Activated CD4-positive, alpha-beta T cell treated with anti-CD3 and anti-CD28 coated beads for 36 hours (primary cell): ENCODE measurements at regions not wholly inside any gene's neighbourhood (a gene's known extent, or its start where the extent isn't known, plus 50 kb on each side); places are given as distances from the start of the nearest gene placed in this dataset.

Experiments used
- ATAC-seq: fragments of 200-7000 bp; cut with Tn5 transposase; one replicate; pipeline ENCODE4 v1.10.0; 2021; ENCODE audit warnings: mild to moderate bottlenecking, moderate library complexity
- CTCF ChIA-PET: fragments of 350-600 bp; sonication (Branson Sonifier 250); formaldehyde crosslinking; loops from one replicate; lab custom pipeline; 2021; ENCODE audit warnings: antibody characterized with exemption; lab: Charles Lee
- POLR2A ChIA-PET: fragments of 350-600 bp; sonication (Branson Sonifier 250); formaldehyde crosslinking; loops from one replicate; lab custom pipeline; 2021; ENCODE audit warnings: antibody characterized with exemption, inconsistent platforms; lab: Charles Lee
- DNase-seq: peaks from one replicate; pipeline ENCODE4 v3.0.0-alpha.2; 2020
- H3K27ac Mint-ChIP-seq: one replicate; pipeline ENCODE4 v1.8.0; 2021; ENCODE audit warnings: mixed read lengths
- H3K27me3 Mint-ChIP-seq: one replicate; pipeline ENCODE4 v1.8.0; 2021; ENCODE audit warnings: mixed read lengths
- H3K36me3 Mint-ChIP-seq: one replicate; pipeline ENCODE4 v1.8.0; 2021; ENCODE audit warnings: low read depth, mixed read lengths
- H3K4me1 Mint-ChIP-seq: one replicate; pipeline ENCODE4 v1.8.0; 2021; ENCODE audit warnings: mixed read lengths
- H3K4me3 Mint-ChIP-seq: one replicate; pipeline ENCODE4 v1.8.0; 2021; ENCODE audit warnings: mild to moderate bottlenecking, moderate library complexity, mixed read lengths
- H3K9me3 Mint-ChIP-seq: one replicate; pipeline ENCODE4 v1.8.0; 2021; ENCODE audit warnings: low read depth, mixed read lengths
- intact Hi-C, 2 experiments: fragments of 100-400 bp; cut with DNase I in 1 of 2; cut with micrococcal nuclease in 1 of 2; formaldehyde crosslinking; loops; one replicate each; pipeline versions ENCODE4 v1.14.2 to v1.15.1; 2022 to 2024; cut with DNase I, micrococcal nuclease

DNA sequence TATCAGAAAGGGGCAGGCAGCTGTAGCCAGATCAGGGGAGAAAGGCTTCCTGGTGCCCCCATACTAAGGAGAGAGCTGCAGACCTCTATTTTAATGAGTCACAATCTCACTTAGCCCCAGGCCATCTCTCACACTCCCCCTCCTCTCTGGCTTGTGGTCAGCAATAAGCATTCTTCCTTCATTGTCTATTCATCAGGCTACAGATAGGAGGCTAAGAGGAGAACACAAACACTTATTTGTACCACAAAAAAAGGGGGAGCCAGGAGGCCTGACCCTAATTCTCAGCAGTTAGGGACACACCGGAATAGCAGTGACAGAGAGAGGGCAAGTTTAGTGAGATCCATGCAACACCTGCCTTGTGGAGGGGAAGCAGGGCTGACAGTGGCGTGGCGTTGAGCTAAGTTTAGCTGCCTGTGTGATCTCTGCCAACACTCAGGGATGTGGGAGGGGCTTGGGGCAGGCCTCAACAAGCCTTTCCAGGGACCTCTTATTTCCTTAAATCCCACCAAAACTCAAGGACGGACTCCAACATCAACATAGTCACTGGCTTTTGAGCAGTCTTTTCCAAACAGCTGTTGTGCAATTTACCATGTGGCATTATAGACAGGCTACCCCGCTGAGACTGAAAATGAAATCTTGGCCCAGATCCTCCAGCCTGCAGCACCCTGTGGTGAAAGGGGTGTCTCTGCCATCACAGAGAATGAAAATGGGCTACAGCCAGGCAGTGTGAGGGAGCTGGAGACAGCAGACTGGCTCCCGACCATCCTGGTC is 191.9 kb upstream of the TSC22D2 start:
- Mint-ChIP-seq H3K27ac (no peak overlapping the region), H3K4me1 (peaks cover 1% of the 10 kb centered on the region), H3K4me3 (no peak overlapping the region), H3K9me3 (no peaks in the 10 kb centered on the region), H3K36me3 (no peaks in the 10 kb centered on the region), H3K27me3 (peaks cover 23% of the 10 kb centered on the region)
- ATAC-seq (no peak), DNase-seq (no peak)
- intact Hi-C loops, result no loop called here
- ChIA-PET POLR2A (no interaction called here), CTCF (interaction anchor here (0.5 to 4.9 kb wide), 3 partner anchors 249 to 1447 kb away, joined by 3 to 47 read pairs (median 4); no protein-coding TSS in a partner anchor)

DNA sequence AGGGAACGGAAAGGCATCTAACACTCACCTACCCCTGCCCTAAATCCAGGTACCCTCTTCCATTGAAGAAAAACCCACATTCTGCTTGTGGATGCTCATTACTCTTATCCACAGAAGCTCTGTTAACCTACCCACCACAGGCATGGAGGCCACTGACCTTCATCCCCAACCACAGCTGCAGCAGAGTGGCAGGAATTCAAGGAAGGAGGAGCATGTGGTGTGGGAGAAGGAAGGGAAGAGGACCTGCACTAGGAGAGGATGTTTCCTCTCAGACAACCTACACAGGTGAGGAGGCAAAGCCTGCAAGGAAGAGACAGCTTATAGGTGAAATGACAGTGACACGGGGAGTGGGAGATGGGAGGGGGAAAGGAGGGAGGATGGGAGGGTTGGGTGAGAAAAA is 192.5 kb upstream of the TSC22D2 start:
- ATAC-seq, result no peak
- Mint-ChIP-seq H3K9me3 (no peaks in the 10 kb centered on the region), H3K27ac (no peak overlapping the region), H3K36me3 (no peaks in the 10 kb centered on the region), H3K4me3 (no peak overlapping the region), H3K27me3 (peaks cover 20% of the 10 kb centered on the region), H3K4me1 (no peaks in the 10 kb centered on the region)
- ChIA-PET POLR2A (no interaction called here), CTCF (no interaction called here)
- intact Hi-C loops, result no loop called here
- no peak for DNase-seq

GRCh38 chr3:150213577-150213976 is 194.5 kb upstream of the TSC22D2 start:
- peaks cover 21% of the 10 kb centered on the region for H3K27me3 Mint-ChIP-seq
- CTCF ChIA-PET, result interaction anchor here (0.7 to 1.7 kb wide), 3 partner anchors 9 to 30 kb away, joined by 3 to 6 read pairs (median 3); no protein-coding TSS in a partner anchor
- no peaks in the 10 kb centered on the region for H3K36me3 Mint-ChIP-seq
- no peaks in the 10 kb centered on the region for H3K4me1 Mint-ChIP-seq
- POLR2A ChIA-PET, result no interaction called here
- H3K4me3 Mint-ChIP-seq, result no peak overlapping the region
- H3K27ac Mint-ChIP-seq, result no peak overlapping the region
- ATAC-seq, result no peak
- intact Hi-C loops, result no loop called here
- DNase-seq, result no peak
- H3K9me3 Mint-ChIP-seq, result no peaks in the 10 kb centered on the region

DNA sequence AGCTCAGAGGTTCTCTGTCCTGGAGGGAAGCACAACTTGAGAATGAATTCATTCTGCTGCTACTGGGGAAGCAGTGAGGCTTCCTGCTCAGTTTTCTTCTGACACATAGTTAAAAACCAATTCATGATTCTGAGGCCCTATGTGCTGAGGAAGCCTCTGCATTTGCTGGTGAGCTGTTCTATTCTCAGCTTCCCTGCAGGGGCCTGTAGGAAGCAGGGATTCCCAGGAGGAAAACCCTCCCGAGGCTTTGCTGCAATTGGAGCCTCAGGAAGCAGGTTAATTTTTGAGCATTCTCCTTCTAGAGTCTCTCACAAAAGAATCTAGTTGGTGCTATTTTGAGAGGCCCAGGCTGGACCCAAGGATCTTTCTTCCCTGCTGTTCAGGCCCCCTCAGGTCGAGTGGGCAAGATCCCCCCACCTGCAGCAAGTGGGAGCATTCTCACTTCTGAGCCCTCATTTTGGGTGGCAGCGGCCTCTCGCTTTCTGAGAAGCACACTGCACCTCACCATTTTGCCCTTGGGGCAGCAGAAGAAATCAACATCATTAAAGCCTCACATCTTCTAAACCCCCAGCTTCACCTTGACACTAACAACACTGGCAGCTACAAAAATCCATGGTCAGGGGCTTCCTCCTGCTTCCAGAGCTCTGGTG is 197.5 kb upstream of the TSC22D2 start:
- CTCF ChIA-PET, result interaction anchor here (0.6 to 1.1 kb wide), 2 partner anchors 10 to 316 kb away, joined by 3 to 6 read pairs; no protein-coding TSS in a partner anchor
- no peaks in the 10 kb centered on the region for H3K36me3 Mint-ChIP-seq
- H3K27me3 Mint-ChIP-seq, result peaks cover 16% of the 10 kb centered on the region
- no peak overlapping the region for H3K27ac Mint-ChIP-seq
- intact Hi-C loops, result no loop called here
- ATAC-seq (no peak), DNase-seq (no peak)
- H3K4me3 Mint-ChIP-seq, result no peak overlapping the region
- H3K9me3 Mint-ChIP-seq, result no peaks in the 10 kb centered on the region
- H3K4me1 Mint-ChIP-seq, result no peaks in the 10 kb centered on the region
- POLR2A ChIA-PET, result no interaction called here

- ATAC-seq (no peak), DNase-seq (no peak)
- H3K4me1 Mint-ChIP-seq, result no peaks in the 10 kb centered on the region
- intact Hi-C loops, result no loop called here
- ChIA-PET POLR2A (no interaction called here), CTCF (no interaction called here)
- H3K9me3 Mint-ChIP-seq, result no peaks in the 10 kb centered on the region
- no peak overlapping the region for H3K4me3 Mint-ChIP-seq
- H3K27ac Mint-ChIP-seq, result no peak overlapping the region
- H3K27me3 Mint-ChIP-seq, result peaks cover 11% of the 10 kb centered on the region
- H3K36me3 Mint-ChIP-seq, result no peaks in the 10 kb centered on the region
Observed at GRCh38 chr3:150203273-150203672, 204.8 kb upstream of the TSC22D2 start.

- H3K27me3 Mint-ChIP-seq, result peaks cover 14% of the 10 kb centered on the region
- ChIA-PET POLR2A (no interaction called here), CTCF (interaction anchor here (2.1 kb wide), 1 partner anchor 17 kb away, joined by 10 read pairs; no protein-coding TSS in a partner anchor)
- DNase-seq (no peak), ATAC-seq (no peak)
- no peaks in the 10 kb centered on the region for H3K36me3 Mint-ChIP-seq
- H3K4me1 Mint-ChIP-seq, result no peaks in the 10 kb centered on the region
- no peak overlapping the region for H3K27ac Mint-ChIP-seq
- intact Hi-C loops, result no loop called here
- no peaks in the 10 kb centered on the region for H3K9me3 Mint-ChIP-seq
- H3K4me3 Mint-ChIP-seq, result no peak overlapping the region
Observed at GRCh38 chr3:150202711-150203110, 205.4 kb upstream of the TSC22D2 start.

- intact Hi-C loops, result no loop called here
- Mint-ChIP-seq H3K9me3 (no peaks in the 10 kb centered on the region), H3K27me3 (peaks cover 21% of the 10 kb centered on the region), H3K4me1 (no peaks in the 10 kb centered on the region), H3K27ac (no peak overlapping the region), H3K4me3 (no peak overlapping the region), H3K36me3 (no peaks in the 10 kb centered on the region)
- ChIA-PET CTCF (no interaction called here), POLR2A (no interaction called here)
- ATAC-seq, result no peak
- no peak for DNase-seq
Observed at GRCh38 chr3:150194957-150195356, 213.1 kb upstream of the TSC22D2 start.

- POLR2A ChIA-PET, result no interaction called here
- H3K27ac Mint-ChIP-seq, result no peak overlapping the region
- intact Hi-C loops, result no loop called here
Observed at GRCh38 chr3:150194513-150194912, 213.6 kb upstream of the TSC22D2 start.

GRCh38 chr3:150184426-150185071 is 213.9 kb upstream of the PFN2 start:
- peaks cover 4% of the 10 kb centered on the region for H3K9me3 Mint-ChIP-seq
- H3K36me3 Mint-ChIP-seq, result no peaks in the 10 kb centered on the region
- ATAC-seq, result peak; percentile 16
- H3K27me3 Mint-ChIP-seq, result peaks cover 23% of the 10 kb centered on the region
- ChIA-PET CTCF (interaction anchor here (0.5 to 3.8 kb wide), 24 partner anchors 10 to 348 kb away, joined by 3 to 52 read pairs (median 4); partner anchors contain the start of gene PFN2), POLR2A (no interaction called here)
- no peaks in the 10 kb centered on the region for H3K4me1 Mint-ChIP-seq
- H3K27ac Mint-ChIP-seq, result no peak overlapping the region
- H3K4me3 Mint-ChIP-seq, result no peak overlapping the region
- intact Hi-C loops, result loop anchor here (1.0 to 10.0 kb wide), 4 partner anchors 36 to 410 kb away; no protein-coding TSS in a partner anchor
- no peak for DNase-seq

More at GRCh38 chr3:150194513-150194912, 213.6 kb upstream of the TSC22D2 start:
- Mint-ChIP-seq H3K36me3 (no peaks in the 10 kb centered on the region), H3K4me1 (no peaks in the 10 kb centered on the region), H3K27me3 (peaks cover 22% of the 10 kb centered on the region), H3K4me3 (no peak overlapping the region), H3K9me3 (peaks cover 3% of the 10 kb centered on the region)
- DNase-seq (no peak), ATAC-seq (no peak)
- CTCF ChIA-PET, result no interaction called here

DNA sequence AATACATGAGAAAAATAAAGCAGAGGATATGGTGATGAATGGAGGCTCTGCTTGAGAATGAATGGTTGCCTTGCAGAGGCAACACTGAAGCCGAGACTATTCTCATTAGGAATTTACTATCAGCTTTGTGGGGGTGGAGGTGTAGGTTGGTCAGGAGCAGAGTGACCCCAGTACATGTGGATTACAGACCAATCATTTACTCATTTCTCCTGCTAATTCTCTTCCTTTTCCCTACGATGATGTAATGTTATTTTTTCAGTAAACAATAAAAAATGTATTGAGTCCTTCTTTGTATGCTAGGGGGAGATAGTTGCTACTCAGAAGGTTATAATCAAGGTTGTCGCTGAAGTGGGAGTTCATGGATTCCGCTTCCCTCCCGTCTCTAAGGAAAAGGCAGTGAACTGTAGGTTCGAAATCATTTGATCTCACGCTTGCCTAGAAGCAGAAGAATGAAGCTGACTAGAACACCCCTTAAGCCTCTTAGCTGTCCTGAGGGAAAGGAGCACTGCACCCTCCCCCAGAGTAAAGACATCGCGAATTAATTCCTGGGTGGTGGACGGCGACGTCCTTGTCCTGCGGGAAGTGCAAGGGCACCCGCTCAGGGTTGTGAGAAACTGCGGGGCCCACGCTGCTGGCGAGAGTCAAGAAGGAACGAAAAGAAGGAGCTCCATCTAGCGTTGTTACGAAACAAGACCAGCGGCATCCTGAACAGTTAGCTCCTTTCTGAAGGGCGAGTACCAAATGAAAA is 213.2 kb upstream of the PFN2 start:
- no peaks in the 10 kb centered on the region for H3K4me1 Mint-ChIP-seq

DNA sequence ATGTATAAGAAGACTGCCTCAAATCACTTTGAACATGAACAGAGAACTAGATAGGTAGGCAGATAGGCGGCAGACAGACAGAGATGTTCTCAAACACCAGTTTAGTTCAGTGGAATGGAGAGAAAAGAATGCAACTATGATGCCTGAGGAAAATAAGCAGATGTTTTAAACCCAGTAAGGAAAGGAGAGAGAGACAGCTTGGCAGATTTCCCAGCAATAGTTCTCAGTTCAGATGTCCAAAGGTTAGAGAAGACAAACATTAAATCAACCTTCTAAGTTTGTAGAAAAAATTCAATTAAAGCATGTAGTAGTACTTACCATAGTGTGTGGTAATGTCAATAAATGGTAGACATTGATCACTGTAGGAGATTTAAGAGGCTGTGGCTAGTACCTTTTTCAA is 209.6 kb upstream of the PFN2 start:
- POLR2A ChIA-PET, result no interaction called here
- no peaks in the 10 kb centered on the region for H3K9me3 Mint-ChIP-seq
- no peaks in the 10 kb centered on the region for H3K4me1 Mint-ChIP-seq
- DNase-seq, result no peak
- CTCF ChIA-PET, result interaction anchor here (1.0 to 1.7 kb wide), 4 partner anchors 9 to 214 kb away, joined by 3 to 4 read pairs (median 4); no protein-coding TSS in a partner anchor
- intact Hi-C loops, result loop anchor here in 1 of 2 experiments (10.0 kb wide), 1 partner anchor 406 kb away; no protein-coding TSS in a partner anchor
- H3K27ac Mint-ChIP-seq, result no peak overlapping the region
- no peaks in the 10 kb centered on the region for H3K36me3 Mint-ChIP-seq
- H3K4me3 Mint-ChIP-seq, result no peak overlapping the region
- ATAC-seq, result no peak
- H3K27me3 Mint-ChIP-seq, result peaks cover 14% of the 10 kb centered on the region

More for the DNA sequence above, 213.2 kb upstream of the PFN2 start:
- Mint-ChIP-seq H3K9me3 (peaks cover 4% of the 10 kb centered on the region), H3K36me3 (no peaks in the 10 kb centered on the region), H3K27ac (no peak overlapping the region), H3K4me3 (no peak overlapping the region), H3K27me3 (peaks cover 26% of the 10 kb centered on the region)
- intact Hi-C loops, result loop anchor here (1.0 to 10.0 kb wide), 4 partner anchors 37 to 409 kb away; no protein-coding TSS in a partner anchor
- CTCF ChIA-PET, result interaction anchor here (0.5 to 3.8 kb wide), 24 partner anchors 10 to 349 kb away, joined by 3 to 52 read pairs (median 4); partner anchors contain the start of gene PFN2
- POLR2A ChIA-PET, result no interaction called here
- DNase-seq (peak; percentile 71), ATAC-seq (peak; percentile 95)
